ENCODE measurements at regions not wholly inside any gene's neighbourhood (a gene's known extent, or its start where the extent isn't known, plus 50 kb on each side); places are given as distances from the start of the nearest gene placed in this dataset.

- Histone ChIP-seq H3K4me3 (ENCODE audit: low read depth, low read length) (no peak overlapping the region), H3K4me1 (no peaks in the 10 kb centered on the region; the same call in 1 of the 2 replicates), H3K27me3 (replicated peaks; ENCODE audit: control insufficient read depth, insufficient read depth, low read length) (no peaks in the 10 kb centered on the region), H3K9me3 (no peaks in the 10 kb centered on the region), H3K36me3 (ENCODE audit: control insufficient read depth, insufficient read depth, low read length) (no peaks in the 10 kb centered on the region)
- Mint-ChIP-seq H3K27ac (ENCODE audit: unreplicated experiment) (no peak overlapping the region), H3K4me1 (ENCODE audit: low read depth, unreplicated experiment) (peaks cover 6% of the 10 kb centered on the region), H3K9me3 (ENCODE audit: unreplicated experiment) (peaks cover 3% of the 10 kb centered on the region), H3K27me3 (ENCODE audit: insufficient read depth, unreplicated experiment) (no peaks in the 10 kb centered on the region), H3K36me3 (ENCODE audit: insufficient read depth, unreplicated experiment) (no peaks in the 10 kb centered on the region), H3K4me3 (ENCODE audit: unreplicated experiment) (no peak overlapping the region)
- no peak for TF ChIP-seq CTCF (IDR thresholded peaks at IDR 0.05; ENCODE audit: insufficient read depth in 1 of 2, low read depth in 1 of 2, low read length in 1 of 2, severe bottlenecking in 1 of 2, unreplicated experiment in 1 of 2)
- no peak for DNase-seq
- BruUV-seq (replicated peaks): no TSS peak
- intact Hi-C loops (cut with micrococcal nuclease; ENCODE audit: unreplicated experiment): no loop called here
- ChIA-PET CTCF (no interaction called here), POLR2A (no interaction called here)
Observed at GRCh38 chr15:35137190-35137574, 52.1 kb upstream of the NANOGP8 start.

GRCh38 chr15:35136321-35137189, 51.5 kb upstream of the NANOGP8 start:
- Histone ChIP-seq H3K4me1 (no peaks in the 10 kb centered on the region; the same call in 1 of the 2 replicates), H3K9me3 (no peaks in the 10 kb centered on the region), H3K27me3 (replicated peaks; ENCODE audit: control insufficient read depth, insufficient read depth, low read length) (no peaks in the 10 kb centered on the region), H3K4me3 (ENCODE audit: low read depth, low read length) (no peak overlapping the region), H3K36me3 (ENCODE audit: control insufficient read depth, insufficient read depth, low read length) (no peaks in the 10 kb centered on the region)
- TF ChIP-seq CTCF (IDR thresholded peaks at IDR 0.05; ENCODE audit: insufficient read depth in 1 of 2, low read depth in 1 of 2, low read length in 1 of 2, severe bottlenecking in 1 of 2, unreplicated experiment in 1 of 2): no peak
- CTCF ChIA-PET: no interaction called here
- H3K4me3 Mint-ChIP-seq (ENCODE audit: unreplicated experiment): no peak overlapping the region
- H3K36me3 Mint-ChIP-seq (ENCODE audit: insufficient read depth, unreplicated experiment): no peaks in the 10 kb centered on the region
- peaks cover 6% of the 10 kb centered on the region for H3K4me1 Mint-ChIP-seq (ENCODE audit: low read depth, unreplicated experiment)
- POLR2A ChIA-PET: no interaction called here
- H3K27me3 Mint-ChIP-seq (ENCODE audit: insufficient read depth, unreplicated experiment): peaks cover 3% of the 10 kb centered on the region
- intact Hi-C loops (cut with micrococcal nuclease; ENCODE audit: unreplicated experiment): no loop called here
- no TSS peak for BruUV-seq (replicated peaks)
- peaks cover 9% of the 10 kb centered on the region for H3K9me3 Mint-ChIP-seq (ENCODE audit: unreplicated experiment)
- DNase-seq: no peak
- H3K27ac Mint-ChIP-seq (ENCODE audit: unreplicated experiment): no peak overlapping the region

Data from Caco-2 (cell line).